ENCODE measurements at regions not wholly inside any gene's neighbourhood (a gene's known extent, or its start where the extent isn't known, plus 50 kb on each side); places are given as distances from the start of the nearest gene placed in this dataset.

DNA sequence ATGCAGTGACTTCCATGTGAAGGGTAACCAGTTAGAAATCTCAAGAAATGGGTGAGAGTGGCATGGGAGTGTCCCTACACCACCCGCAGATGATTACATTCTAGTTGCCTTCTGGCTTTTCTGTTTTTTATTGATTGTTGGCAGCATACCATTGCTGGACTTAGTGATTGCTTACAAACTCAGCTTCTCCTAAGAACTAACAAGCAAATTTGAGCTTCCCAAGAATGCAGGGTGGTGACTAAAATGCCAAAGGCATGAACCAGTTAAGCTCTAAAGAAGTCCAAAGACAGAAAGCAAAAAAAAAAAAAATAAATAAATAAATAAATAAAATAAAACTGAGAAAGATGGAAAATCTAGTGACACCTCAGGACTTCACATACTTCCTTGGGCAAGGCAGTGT, 245.5 kb upstream of the PARD3B start:
- BruUV-seq (replicated peaks), result no TSS peak
- intact Hi-C loops (cut with micrococcal nuclease; ENCODE audit: unreplicated experiment), result no loop called here
- no peak for DNase-seq
- Mint-ChIP-seq H3K4me3 (ENCODE audit: low read depth, unreplicated experiment) (no peak overlapping the region), H3K4me1 (ENCODE audit: low read depth, unreplicated experiment) (no peaks in the 10 kb centered on the region), H3K27me3 (ENCODE audit: unreplicated experiment) (no peaks in the 10 kb centered on the region), H3K36me3 (ENCODE audit: insufficient read depth, unreplicated experiment) (no peaks in the 10 kb centered on the region), H3K9me3 (ENCODE audit: low read depth, unreplicated experiment) (no peaks in the 10 kb centered on the region), H3K27ac (ENCODE audit: unreplicated experiment) (no peak overlapping the region)
- CTCF ChIA-PET, result interaction anchor here (0.7 kb wide), 1 partner anchor 420 kb away, joined by 3 read pairs; no protein-coding TSS in a partner anchor
- TF ChIP-seq, protein P1, sequence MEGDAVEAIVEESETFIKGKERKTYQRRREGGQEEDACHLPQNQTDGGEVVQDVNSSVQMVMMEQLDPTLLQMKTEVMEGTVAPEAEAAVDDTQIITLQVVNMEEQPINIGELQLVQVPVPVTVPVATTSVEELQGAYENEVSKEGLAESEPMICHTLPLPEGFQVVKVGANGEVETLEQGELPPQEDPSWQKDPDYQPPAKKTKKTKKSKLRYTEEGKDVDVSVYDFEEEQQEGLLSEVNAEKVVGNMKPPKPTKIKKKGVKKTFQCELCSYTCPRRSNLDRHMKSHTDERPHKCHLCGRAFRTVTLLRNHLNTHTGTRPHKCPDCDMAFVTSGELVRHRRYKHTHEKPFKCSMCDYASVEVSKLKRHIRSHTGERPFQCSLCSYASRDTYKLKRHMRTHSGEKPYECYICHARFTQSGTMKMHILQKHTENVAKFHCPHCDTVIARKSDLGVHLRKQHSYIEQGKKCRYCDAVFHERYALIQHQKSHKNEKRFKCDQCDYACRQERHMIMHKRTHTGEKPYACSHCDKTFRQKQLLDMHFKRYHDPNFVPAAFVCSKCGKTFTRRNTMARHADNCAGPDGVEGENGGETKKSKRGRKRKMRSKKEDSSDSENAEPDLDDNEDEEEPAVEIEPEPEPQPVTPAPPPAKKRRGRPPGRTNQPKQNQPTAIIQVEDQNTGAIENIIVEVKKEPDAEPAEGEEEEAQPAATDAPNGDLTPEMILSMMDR (IDR thresholded peaks at IDR 0.05; ENCODE audit: unreplicated experiment), result no peak

DNA sequence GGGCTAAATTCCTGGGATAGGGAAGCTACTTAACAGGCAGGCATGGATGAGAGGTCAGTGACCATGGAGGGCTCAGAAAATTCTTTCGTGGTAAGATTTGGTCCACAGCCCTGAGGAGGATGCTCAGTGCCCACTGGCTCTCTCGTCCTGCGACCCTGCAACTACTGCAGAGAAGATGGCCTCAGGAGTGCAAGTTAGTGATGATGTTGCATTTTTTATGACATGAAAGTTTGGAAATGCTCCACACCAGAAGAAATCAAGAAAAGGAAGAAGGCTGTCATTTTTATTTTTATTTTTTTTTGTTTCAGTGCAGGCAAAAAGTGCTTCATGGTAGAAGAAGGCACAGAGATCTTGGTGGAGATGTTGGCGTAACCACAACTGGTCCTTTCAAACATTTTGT, 238.6 kb upstream of the PARD3B start:
- BruUV-seq (replicated peaks), result no TSS peak
- no peak for DNase-seq
- Mint-ChIP-seq H3K27ac (ENCODE audit: unreplicated experiment) (no peak overlapping the region), H3K9me3 (ENCODE audit: low read depth, unreplicated experiment) (no peaks in the 10 kb centered on the region), H3K27me3 (ENCODE audit: unreplicated experiment) (no peaks in the 10 kb centered on the region), H3K4me3 (ENCODE audit: low read depth, unreplicated experiment) (no peak overlapping the region), H3K4me1 (ENCODE audit: low read depth, unreplicated experiment) (no peaks in the 10 kb centered on the region), H3K36me3 (ENCODE audit: insufficient read depth, unreplicated experiment) (no peaks in the 10 kb centered on the region)
- TF ChIP-seq, protein P1 (IDR thresholded peaks at IDR 0.05; ENCODE audit: unreplicated experiment), result no peak
- CTCF ChIA-PET, result no interaction called here
- intact Hi-C loops (cut with micrococcal nuclease; ENCODE audit: unreplicated experiment), result no loop called here

- CTCF ChIA-PET, result no interaction called here
- TF ChIP-seq, protein P1 (IDR thresholded peaks at IDR 0.05; ENCODE audit: unreplicated experiment), result no peak
- no peaks in the 10 kb centered on the region for H3K9me3 Mint-ChIP-seq (ENCODE audit: low read depth, unreplicated experiment)
- H3K36me3 Mint-ChIP-seq (ENCODE audit: insufficient read depth, unreplicated experiment), result no peaks in the 10 kb centered on the region
- intact Hi-C loops (cut with micrococcal nuclease; ENCODE audit: unreplicated experiment), result no loop called here
- no peak overlapping the region for H3K4me3 Mint-ChIP-seq (ENCODE audit: low read depth, unreplicated experiment)
- peaks cover 11% of the 10 kb centered on the region for H3K4me1 Mint-ChIP-seq (ENCODE audit: low read depth, unreplicated experiment)
- no TSS peak for BruUV-seq (replicated peaks)
- no peak for DNase-seq
- no peak overlapping the region for H3K27ac Mint-ChIP-seq (ENCODE audit: unreplicated experiment)
- peaks cover 12% of the 10 kb centered on the region for H3K27me3 Mint-ChIP-seq (ENCODE audit: unreplicated experiment)
Measured at GRCh38 chr2:204312105-204312504, 233.2 kb upstream of the PARD3B start.

GRCh38 chr2:204313256-204313655, 232.0 kb upstream of the PARD3B start:
- Mint-ChIP-seq H3K27ac (ENCODE audit: unreplicated experiment) (no peak overlapping the region), H3K4me1 (ENCODE audit: low read depth, unreplicated experiment) (peaks cover 11% of the 10 kb centered on the region), H3K9me3 (ENCODE audit: low read depth, unreplicated experiment) (no peaks in the 10 kb centered on the region), H3K27me3 (ENCODE audit: unreplicated experiment) (peaks cover 12% of the 10 kb centered on the region), H3K36me3 (ENCODE audit: insufficient read depth, unreplicated experiment) (no peaks in the 10 kb centered on the region), H3K4me3 (ENCODE audit: low read depth, unreplicated experiment) (no peak overlapping the region)
- no peak for DNase-seq
- intact Hi-C loops (cut with micrococcal nuclease; ENCODE audit: unreplicated experiment), result no loop called here
- BruUV-seq (replicated peaks), result no TSS peak
- CTCF ChIA-PET, result no interaction called here
- TF ChIP-seq, protein P1 (IDR thresholded peaks at IDR 0.05; ENCODE audit: unreplicated experiment), result no peak
